Endothelial cell of umbilical vein (primary cell): ENCODE measurements at regions not wholly inside any gene's neighbourhood (a gene's known extent, or its start where the extent isn't known, plus 50 kb on each side); places are given as distances from the start of the nearest gene placed in this dataset.

ENCODE experiments used
- BruUV-seq: library from RNA; stranded (reverse); fragments of 400-500 nt; replicated peaks from 2 replicates; lab custom pipeline; 2021; lab: Mats Ljungman, UMichigan
- CTCF ChIA-PET: fragments of 300-600, 350-600 bp; sonication (Branson Sonifier 250); formaldehyde crosslinking; loops from one replicate; lab custom pipeline; 2021; ENCODE audit warnings: antibody characterized with exemption, inconsistent platforms; lab: Charles Lee
- POLR2A ChIA-PET: fragments of 300-600, 350-600 bp; sonication (Branson Sonifier 250); formaldehyde crosslinking; loops from one replicate; lab custom pipeline; 2021; ENCODE audit warnings: antibody characterized with exemption, inconsistent platforms; lab: Charles Lee
- DNase-seq: peaks from one replicate; pipeline ENCODE4 v3.0.0-alpha.2; 2011; ENCODE audit warnings: low read depth, low spot score
- FAIRE-seq: peaks from 2 replicates; lab custom pipeline; 2011; peaks lifted over from hg19 to GRCh38; lab: Jason Lieb, UNC
- H2AFZ ChIP-seq: 2 replicates; pipeline ENCODE4 v1.6.0; 2012; ENCODE audit warnings: low read depth, low read length, control low read depth, inconsistent platforms
- H3K27ac ChIP-seq: 2 replicates; pipeline ENCODE4 v1.5.1; 2011; ENCODE audit warnings: low read depth, mild to moderate bottlenecking, control low read depth, low read length, moderate library complexity; ENCODE audit not compliant: insufficient read depth
- H3K27me3 ChIP-seq, 2 experiments: 2 replicates each; pipeline versions ENCODE4 v1.6.0 to v1.6.1; 2011; ENCODE audit warnings: low read length in 2 of 2, mixed read lengths in 1 of 2; ENCODE audit not compliant: control insufficient read depth in 2 of 2, insufficient read depth in 2 of 2
- H3K36me3 ChIP-seq, 2 experiments: 2 replicates in 1 of 2; 3 replicates in 1 of 2; pipeline ENCODE4 v1.5.1; 2011; ENCODE audit warnings: low read length in 2 of 2, mild to moderate bottlenecking in 1 of 2, moderate library complexity in 1 of 2; ENCODE audit not compliant: control insufficient read depth in 2 of 2, insufficient read depth in 2 of 2; ENCODE audit errors: extremely low read depth in 1 of 2
- H3K4me1 ChIP-seq: 3 replicates; pipeline ENCODE4 v1.5.1; 2011; ENCODE audit warnings: mild to moderate bottlenecking, low read length; ENCODE audit not compliant: control insufficient read depth, insufficient read depth; ENCODE audit errors: extremely low read depth
- H3K4me2 ChIP-seq: 2 replicates; pipeline ENCODE4 v1.6.1; 2011; ENCODE audit warnings: low read length, control low read depth, mixed read lengths; ENCODE audit not compliant: insufficient read depth
- H3K4me3 ChIP-seq, 3 experiments: fragments of 200-600 bp in 1 of 3; sonication (generic), shearing (Covaris generic) in 1 of 3; replicated peaks in 1 of 3; 2 replicates each; pipeline ENCODE4 v1.5.1; 2011 to 2016; ENCODE audit warnings: control low read depth in 3 of 3, low read length in 3 of 3, mild to moderate bottlenecking in 2 of 3, inconsistent platforms in 1 of 3, low read depth in 1 of 3, moderate library complexity in 1 of 3; ENCODE audit not compliant: insufficient read depth in 1 of 3
- H3K79me2 ChIP-seq: 2 replicates; pipeline ENCODE4 v1.6.0; 2012; ENCODE audit warnings: low read length, inconsistent platforms; ENCODE audit not compliant: control insufficient read depth, insufficient read depth
- H3K9ac ChIP-seq: replicated peaks from 2 replicates; pipeline ENCODE3; 2011; ENCODE audit warnings: low read length, control low read depth; ENCODE audit not compliant: insufficient read depth; ENCODE audit errors: extremely low read depth
- H3K9me1 ChIP-seq: replicated peaks from 3 replicates; pipeline ENCODE4 v1.6.0; 2011; ENCODE audit warnings: mild to moderate bottlenecking, low read length; ENCODE audit not compliant: control insufficient read depth, insufficient read depth; ENCODE audit errors: extremely low read depth
- H3K9me3 ChIP-seq: replicated peaks from 2 replicates; pipeline ENCODE4 v1.5.1; 2012; ENCODE audit warnings: low read length, inconsistent platforms; ENCODE audit not compliant: control insufficient read depth, insufficient read depth
- H4K20me1 ChIP-seq: replicated peaks from 2 replicates; pipeline ENCODE3; 2011; ENCODE audit warnings: mild to moderate bottlenecking, low read length; ENCODE audit not compliant: control insufficient read depth, insufficient read depth; ENCODE audit errors: extremely low read depth
- CTCF ChIP-seq, 2 donors: IDR thresholded peaks; 1 replicate in 1 of 2; 2 replicates in 1 of 2; pipeline ENCODE4 v1.5.1; 2011; ENCODE audit warnings: low read length in 2 of 2, mild to moderate bottlenecking in 2 of 2, moderate library complexity in 2 of 2, control low read depth in 1 of 2, inconsistent platforms in 1 of 2, low read depth in 1 of 2; ENCODE audit not compliant: insufficient read depth in 1 of 2; ENCODE audit errors: extremely low read depth in 1 of 2
- EZH2 ChIP-seq: IDR thresholded peaks from 2 replicates; pipeline ENCODE4 v1.6.1; 2012; ENCODE audit warnings: borderline replicate concordance, low read depth, mild to moderate bottlenecking, moderate library complexity, low read length, inconsistent platforms; ENCODE audit not compliant: severe bottlenecking
- FOS ChIP-seq: IDR thresholded peaks from 2 replicates; pipeline ENCODE4 v1.6.1; 2011; ENCODE audit warnings: mild to moderate bottlenecking, low read length, moderate library complexity, borderline replicate concordance; ENCODE audit not compliant: insufficient read depth
- GATA2 ChIP-seq: IDR thresholded peaks from 2 replicates; pipeline ENCODE4 v1.7.0; 2011; ENCODE audit warnings: low read depth, mild to moderate bottlenecking, moderate library complexity, mixed read lengths, low read length; ENCODE audit not compliant: insufficient read length, insufficient read depth
- JUN ChIP-seq: IDR thresholded peaks from 2 replicates; pipeline ENCODE4 v1.6.1; 2011; ENCODE audit warnings: borderline replicate concordance, low read depth; ENCODE audit not compliant: insufficient read length, insufficient read depth
- MAX ChIP-seq: IDR thresholded peaks from 2 replicates; pipeline ENCODE4 v1.6.1; 2011; ENCODE audit not compliant: insufficient read depth, insufficient read length
- MYC ChIP-seq: IDR thresholded peaks from one replicate; pipeline ENCODE4 v1.6.1; 2011; ENCODE audit warnings: mild to moderate bottlenecking, low read depth, low read length
- POLR2A ChIP-seq: IDR thresholded peaks from 2 replicates; pipeline ENCODE4 v1.6.1; 2012; ENCODE audit warnings: low read depth, mild to moderate bottlenecking, control low read depth, low read length
- POLR2AphosphoS5 ChIP-seq: IDR thresholded peaks from 2 replicates; pipeline ENCODE4 v1.6.1; 2012; ENCODE audit warnings: low read depth, mild to moderate bottlenecking, control low read depth, low read length, moderate library complexity; ENCODE audit not compliant: insufficient read depth
- dilution Hi-C: fragments of 300-500 bp; cut with MboI; formaldehyde crosslinking; loops from one replicate; pipeline ENCODE4 v1.15.0; 2019; ENCODE audit warnings: low sequenced_read_pairs; ENCODE audit not compliant: extremely low pct_ligation_motif_present
- intact Hi-C: fragments of 100-400 bp; cut with micrococcal nuclease; formaldehyde crosslinking; loops from one replicate; pipeline ENCODE4 v1.10.0; 2022

GRCh38 chr6:139751179-139751578 is 376.7 kb upstream of the CITED2 start:
- no peak overlapping the region for H2AFZ ChIP-seq
- CTCF ChIA-PET, result no interaction called here
- FAIRE-seq, result no peak

More at GRCh38 chr6:139751179-139751578, 376.7 kb upstream of the CITED2 start:
- POLR2A ChIA-PET, result no interaction called here
- Histone ChIP-seq H3K4me3 (no peak overlapping the region), H3K9ac (no peak overlapping the region), H3K27ac (no peak overlapping the region), H3K4me2 (no peak overlapping the region), H3K9me3 (no peaks in the 10 kb centered on the region), H3K27me3 (no peaks in the 10 kb centered on the region), H3K9me1 (no peaks in the 10 kb centered on the region), H3K36me3 (no peaks in the 10 kb centered on the region), H3K79me2 (no peaks in the 10 kb centered on the region), H4K20me1 (no peaks in the 10 kb centered on the region), H3K4me1 (peaks cover 3% of the 10 kb centered on the region)
- dilution Hi-C loops (no loop called here), intact Hi-C loops (no loop called here)
- no peak for DNase-seq
- no TSS peak for BruUV-seq
- TF ChIP-seq FOS, result no peak
- TF ChIP-seq EZH2, result no peak
- no peak for TF ChIP-seq GATA2
- TF ChIP-seq POLR2AphosphoS5, result no peak
- TF ChIP-seq CTCF (IDR thresholded peaks at IDR 0.05; ENCODE audit: extremely low read depth in 1 of 2, insufficient read depth in 1 of 2, low read depth in 1 of 2, low read length in 2 of 2), result no peak
- no peak for TF ChIP-seq MAX
- no peak for TF ChIP-seq JUN
- TF ChIP-seq POLR2A, result no peak
- no peak for TF ChIP-seq MYC
